ENCODE measurements at regions not wholly inside any gene's neighbourhood (a gene's known extent, or its start where the extent isn't known, plus 50 kb on each side); places are given as distances from the start of the nearest gene placed in this dataset.

DNA sequence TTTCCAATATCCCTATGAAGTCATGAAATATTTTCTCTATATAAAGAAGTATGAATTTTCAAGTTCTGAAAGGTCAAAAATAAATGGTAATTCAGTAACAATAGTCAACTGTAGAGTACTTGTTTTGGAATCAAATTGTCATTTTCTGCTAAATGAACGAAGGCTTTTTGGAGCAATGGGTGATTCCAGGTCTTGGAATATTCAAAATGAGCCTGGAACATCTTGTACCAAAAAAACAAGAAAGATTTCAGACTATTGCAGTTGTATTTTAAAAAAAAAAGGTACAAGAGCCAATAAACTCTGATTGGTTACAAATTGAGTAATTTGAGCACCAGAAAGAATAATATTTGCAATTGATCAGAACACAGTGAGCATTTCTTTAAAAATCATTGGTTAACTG, 730.1 kb downstream of the DTWD2 start:
- no peak for DNase-seq

DNA sequence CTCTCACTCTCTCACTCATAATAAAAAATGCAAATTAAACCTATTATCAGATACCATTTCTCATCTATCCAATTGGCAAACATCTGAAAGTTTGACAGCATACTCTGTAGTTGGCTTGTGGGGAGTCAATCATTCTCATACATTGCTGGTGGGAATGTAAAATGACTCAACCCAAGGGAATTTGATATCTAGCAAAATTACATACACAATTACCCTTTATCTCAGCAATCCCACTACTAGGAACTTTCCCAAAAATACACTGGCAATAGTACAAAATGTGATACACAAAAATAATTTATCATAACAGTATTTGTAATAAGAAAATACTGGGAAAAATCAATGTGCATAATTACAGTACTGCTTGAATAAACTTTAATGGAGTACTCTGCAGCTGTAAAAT, 731.3 kb downstream of the DTWD2 start:
- DNase-seq: no peak

- no peak for DNase-seq
Measured at GRCh38 chr5:118253225-118254061, 734.9 kb downstream of the DTWD2 start.

- DNase-seq: no peak
Measured at GRCh38 chr5:118249386-118249785, 739.0 kb downstream of the DTWD2 start.

GRCh38 chr5:118247458-118247857, 740.9 kb downstream of the DTWD2 start:
- DNase-seq: no peak

- DNase-seq: no peak
Measured at GRCh38 chr5:118243613-118244012, 744.7 kb downstream of the DTWD2 start.

GRCh38 chr5:118243068-118243467, 745.3 kb downstream of the DTWD2 start:
- no peak for DNase-seq

DNA sequence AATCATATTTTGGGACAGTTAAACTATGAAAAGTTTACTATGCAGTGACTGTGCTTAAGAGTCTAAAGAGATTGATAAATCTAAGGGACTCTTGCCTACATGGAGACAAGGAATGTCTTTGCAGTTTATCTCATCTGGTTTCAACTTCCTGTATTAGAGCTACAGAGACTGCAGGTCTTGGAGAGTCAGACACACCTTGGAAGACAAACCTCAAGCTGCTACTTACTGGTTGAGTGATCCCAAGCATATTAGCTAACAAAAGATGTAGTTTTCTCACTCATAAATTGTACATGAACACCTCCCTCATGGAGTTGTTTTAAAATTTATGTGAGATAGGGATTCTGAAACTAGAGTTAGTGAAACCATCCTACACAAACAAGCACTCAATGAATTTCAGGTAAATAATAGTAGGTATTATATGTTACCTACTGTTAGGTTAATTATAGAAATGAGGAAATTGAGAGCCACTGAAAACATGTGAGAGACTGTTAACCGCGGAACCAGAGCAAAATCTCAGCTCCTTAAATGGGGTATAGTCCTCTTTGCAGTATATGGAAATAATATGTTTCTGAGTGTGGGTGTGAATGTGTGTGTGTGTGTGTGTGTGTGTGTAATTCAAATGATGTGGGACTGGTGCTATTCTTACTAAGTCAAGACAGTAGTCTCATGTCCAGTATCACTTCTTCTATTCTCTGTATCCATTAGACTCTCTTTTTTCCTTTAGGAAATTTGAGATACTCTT, 752.1 kb downstream of the DTWD2 start:
- DNase-seq: no peak

- DNase-seq: no peak
Measured at GRCh38 chr5:118233606-118234005, 754.7 kb downstream of the DTWD2 start.

DNA sequence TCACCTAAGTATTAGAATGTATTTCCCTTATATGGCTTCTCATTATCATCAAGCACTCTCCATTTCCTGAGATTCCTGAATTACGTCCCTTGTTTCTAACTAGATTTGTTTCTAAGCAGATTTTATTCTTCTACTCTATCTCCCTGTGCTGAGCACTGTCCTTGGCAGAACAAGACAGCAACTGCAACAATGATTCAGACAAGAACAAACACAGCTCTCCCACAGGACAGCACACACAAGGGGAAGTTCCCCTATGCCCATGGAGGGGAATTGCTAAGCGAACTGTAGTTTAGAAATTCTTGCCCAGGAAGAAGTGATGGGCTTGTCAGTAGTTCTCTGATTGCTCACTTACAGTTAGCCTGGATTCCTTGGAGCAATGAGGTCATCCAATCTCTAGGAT, 759.9 kb downstream of the DTWD2 start:
- DNase-seq: no peak

DNA sequence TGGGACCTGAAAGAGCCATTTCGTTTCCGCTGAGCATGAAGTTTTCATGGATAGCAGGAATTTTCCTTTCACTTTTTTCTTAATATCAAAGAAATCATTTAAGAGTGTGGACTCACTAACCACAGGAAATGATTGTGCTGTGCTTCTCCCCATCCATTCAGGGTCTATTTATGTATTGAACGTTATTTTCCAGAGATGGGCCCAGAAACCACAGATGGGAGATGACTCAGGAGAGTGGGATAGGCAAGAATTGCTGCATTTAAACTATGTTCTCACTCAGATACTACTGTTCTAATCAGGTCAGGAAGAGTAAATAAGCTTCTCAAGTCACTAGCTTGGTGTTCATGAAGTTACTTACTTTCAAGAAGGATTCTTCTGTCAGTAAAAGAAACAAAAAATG, 763.8 kb downstream of the DTWD2 start:
- no peak for DNase-seq

DNA sequence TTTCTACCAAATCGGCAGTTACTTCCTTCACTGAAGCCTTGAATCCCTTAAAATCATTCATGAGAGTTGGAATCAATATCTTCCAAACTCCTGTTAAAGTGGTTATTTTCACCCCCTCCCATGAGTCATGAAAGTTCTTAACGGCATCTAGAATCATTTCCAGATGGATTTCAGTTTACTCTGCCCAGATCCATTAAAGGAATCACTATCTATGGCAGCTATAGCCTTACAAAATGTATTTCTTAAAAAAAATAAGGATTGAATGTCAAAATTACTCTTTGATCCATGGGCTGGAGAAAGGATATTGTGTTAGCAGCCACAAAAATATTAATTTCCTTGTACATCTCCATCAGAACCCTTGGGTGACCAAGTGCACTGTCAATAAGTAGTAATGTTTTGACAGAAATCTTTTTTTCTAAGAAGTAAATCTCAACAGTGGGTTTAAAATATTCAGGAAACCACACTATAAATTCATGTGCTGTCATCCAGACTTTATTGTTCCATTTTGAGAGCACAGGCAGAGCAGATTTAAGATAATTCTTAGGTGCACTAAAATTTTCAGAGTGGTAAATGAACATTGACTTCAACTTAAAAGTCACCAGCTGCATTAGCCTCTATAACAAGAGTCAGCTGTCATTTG, 767.7 kb downstream of the DTWD2 start:
- DNase-seq: no peak

- no peak for DNase-seq
Measured at GRCh38 chr5:118211606-118212005, 776.7 kb downstream of the DTWD2 start.

- no peak for DNase-seq
Measured at GRCh38 chr5:118208031-118208453, 780.3 kb downstream of the DTWD2 start.

GRCh38 chr5:118199801-118200200, 788.5 kb downstream of the DTWD2 start:
- DNase-seq: no peak

- DNase-seq: no peak
Measured at GRCh38 chr5:118196229-118196628, 792.1 kb downstream of the DTWD2 start.

- DNase-seq: no peak
Measured at GRCh38 chr5:118195211-118195610, 793.1 kb downstream of the DTWD2 start.

GRCh38 chr5:118193194-118193905, 795.0 kb downstream of the DTWD2 start:
- DNase-seq: no peak

DNA sequence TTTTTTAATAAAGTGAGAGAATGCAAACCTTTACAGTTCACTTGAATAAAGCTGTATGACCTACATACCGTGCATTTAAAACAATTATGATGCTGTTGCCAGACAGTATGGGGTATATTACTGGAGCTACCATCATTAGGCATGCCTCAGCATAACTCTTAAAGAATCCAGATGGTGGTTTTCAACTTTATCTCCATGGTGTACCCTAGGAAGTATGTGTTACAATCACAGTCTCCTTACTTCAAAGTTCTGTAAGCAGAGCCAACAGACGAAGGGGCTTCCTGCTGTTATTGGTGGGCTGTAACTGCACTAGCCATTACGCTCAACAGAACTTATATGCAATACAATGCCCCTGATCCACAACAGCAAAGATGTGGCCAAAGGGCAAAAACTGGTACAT, 803.3 kb downstream of the DTWD2 start:
- no peak for DNase-seq

- DNase-seq: no peak
Measured at GRCh38 chr5:118176146-118176545, 812.2 kb downstream of the DTWD2 start.

DNA sequence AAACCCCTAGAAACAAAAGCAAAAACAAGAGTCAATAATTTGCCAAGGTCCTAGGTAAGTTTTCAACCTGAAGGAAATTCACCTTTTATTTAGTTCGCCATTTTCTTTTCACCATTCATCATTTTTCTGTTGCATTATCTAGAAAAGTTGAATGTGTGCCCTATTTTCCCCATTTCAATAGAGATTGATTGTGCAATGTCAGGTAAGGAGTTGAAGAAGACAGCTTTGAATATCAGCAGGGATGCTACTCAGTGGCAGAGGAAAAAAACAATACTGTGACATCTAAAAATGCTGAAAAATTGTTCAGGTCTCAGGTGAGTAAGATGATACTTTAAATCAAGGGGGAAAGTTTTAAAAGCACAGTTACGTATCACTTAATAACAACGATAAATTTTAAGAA, 813.7 kb downstream of the DTWD2 start:
- DNase-seq: no peak

DNA sequence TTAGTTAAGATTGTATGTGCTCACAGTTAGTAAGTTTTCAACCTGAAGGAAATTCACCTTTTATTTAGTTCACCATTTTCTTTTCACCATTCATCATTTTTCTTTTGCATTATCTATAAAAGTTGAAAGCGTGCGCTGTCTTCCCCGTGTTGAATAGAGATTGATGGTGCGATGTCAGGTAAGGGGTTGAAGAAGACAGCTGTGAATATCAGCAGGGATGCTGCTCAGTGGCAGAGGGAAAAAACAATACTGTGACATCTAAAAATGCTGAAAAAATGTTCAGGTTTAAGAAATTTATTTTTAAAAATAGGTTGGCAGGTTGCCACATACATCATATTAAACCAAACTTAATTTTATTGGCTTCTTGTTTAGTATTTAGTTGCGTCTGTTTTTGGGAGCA, 815.0 kb downstream of the DTWD2 start:
- DNase-seq: no peak

DNA sequence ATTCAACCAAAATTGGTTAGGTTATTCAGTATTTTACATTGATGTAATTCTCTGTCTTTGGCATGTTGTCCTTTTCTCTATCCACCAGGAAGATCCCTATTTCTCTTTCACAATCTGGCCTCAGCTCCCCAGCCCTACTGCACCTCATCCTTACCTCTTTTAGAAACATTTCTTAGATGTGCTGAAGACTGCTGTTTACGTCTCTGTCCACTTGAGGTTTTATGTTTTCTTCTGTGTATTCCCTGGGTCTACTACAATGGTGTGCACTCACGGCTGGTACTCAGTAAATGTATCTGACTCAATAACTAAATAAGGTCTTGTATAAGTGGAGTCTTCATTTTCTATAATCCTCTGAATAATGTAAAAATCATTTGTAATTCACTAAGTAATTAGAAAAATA, 822.7 kb downstream of the DTWD2 start:
- DNase-seq: no peak

All from stimulated activated naive CD4-positive, alpha-beta T cell (primary cell).